NCI-H748 treated with DMSO at 0.1 percent for 48 hours (cell line): ENCODE measurements at regions not wholly inside any gene's neighbourhood (a gene's known extent, or its start where the extent isn't known, plus 50 kb on each side); places are given as distances from the start of the nearest gene placed in this dataset.
"Not testable (repeated sequence)": the region's sequence is repeated elsewhere in the genome, so short reads cannot be mapped to it uniquely, and the experiment has no call there.

Source experiments
- DNase-seq: peaks from one replicate; lab custom pipeline; 2025; lab: John Stamatoyannopoulos, UW

DNA sequence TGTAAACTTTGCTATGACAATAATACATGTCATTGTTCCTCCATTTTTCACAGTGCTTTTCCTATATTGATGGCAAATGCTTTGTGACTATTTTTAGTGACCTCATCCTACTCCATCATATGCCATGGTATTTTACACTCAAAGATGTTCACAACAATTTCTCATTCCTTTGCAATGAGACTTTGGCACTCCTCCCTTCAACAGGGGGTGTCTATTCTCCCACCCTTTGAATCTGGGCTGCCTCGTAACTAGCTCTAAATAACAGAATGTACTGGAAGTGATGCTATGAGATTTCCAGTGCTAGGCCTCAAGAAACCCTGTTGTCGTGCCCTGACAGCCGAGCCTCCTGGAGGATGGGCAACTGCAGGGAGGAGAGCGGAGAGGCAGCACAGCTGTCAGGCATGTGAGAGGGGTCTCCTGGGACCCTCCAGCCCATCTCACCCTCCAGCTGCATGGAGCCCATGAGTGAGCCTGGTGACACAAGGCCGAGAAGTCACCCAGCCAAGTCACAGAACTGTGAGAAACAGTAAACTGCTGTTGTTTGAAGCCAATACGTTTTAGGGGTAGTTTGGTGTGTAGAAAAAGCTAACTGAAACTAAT lies 103.1 kb upstream of the APCDD1 start:
- no peak for DNase-seq

DNA sequence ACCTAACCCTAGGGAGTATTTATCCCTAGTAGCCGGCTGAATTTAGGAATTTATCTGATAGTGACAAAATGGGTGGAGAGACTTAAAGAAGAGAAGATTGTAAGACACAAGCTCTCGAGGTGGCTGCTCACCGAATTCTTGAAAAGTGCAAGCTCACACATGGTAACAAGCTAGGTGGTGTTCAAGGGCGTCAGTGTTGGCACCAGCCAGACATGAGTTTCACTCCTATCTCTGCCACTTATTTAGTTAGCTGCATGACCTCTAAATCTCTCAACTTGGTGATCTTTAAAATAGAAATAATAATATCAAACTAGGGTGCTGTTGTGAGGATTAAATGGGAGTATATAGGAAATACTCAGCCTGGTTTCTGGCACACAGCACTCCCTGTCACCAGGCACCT lies 102.6 kb upstream of the APCDD1 start:
- DNase-seq: no peak

DNA sequence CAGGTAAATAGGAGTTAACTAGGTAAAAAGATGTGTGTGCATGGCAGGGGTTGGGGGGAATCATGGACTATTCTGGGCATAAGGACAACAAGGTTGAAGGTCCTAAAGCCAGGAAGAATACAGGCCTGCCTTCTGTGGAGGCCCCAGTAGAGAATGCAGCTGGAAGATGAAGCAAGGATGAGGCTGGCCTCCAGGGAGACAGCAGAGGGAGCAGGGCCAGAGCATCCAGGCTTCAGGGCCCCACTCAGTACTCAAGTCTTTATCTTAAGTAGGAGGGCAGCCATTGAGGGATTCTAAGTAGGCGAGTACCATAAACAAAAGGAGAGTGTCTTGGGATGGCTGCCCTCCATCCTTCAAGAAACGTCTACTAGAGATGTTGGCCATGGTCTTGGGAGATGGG lies 101.8 kb upstream of the APCDD1 start:
- DNase-seq: no peak

DNA sequence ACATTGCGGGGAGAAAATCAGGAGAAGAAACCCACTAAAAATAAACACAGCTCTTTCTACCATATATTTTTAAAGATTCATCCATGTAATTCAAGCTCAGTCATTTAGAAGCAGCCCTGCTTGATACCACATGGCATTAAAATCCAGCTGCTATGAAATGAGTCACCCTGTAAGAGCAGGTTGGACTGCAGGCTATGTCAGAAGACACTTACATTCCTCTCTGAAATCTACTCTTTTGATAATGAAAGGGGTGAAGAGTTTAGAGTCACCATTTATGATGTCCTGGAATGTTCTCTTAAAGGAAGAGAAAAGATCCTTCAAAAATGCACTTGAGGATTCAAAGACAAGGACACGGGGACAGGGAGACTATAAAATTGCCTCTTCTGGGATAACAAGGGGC lies 100.6 kb upstream of the APCDD1 start:
- no peak for DNase-seq

DNA sequence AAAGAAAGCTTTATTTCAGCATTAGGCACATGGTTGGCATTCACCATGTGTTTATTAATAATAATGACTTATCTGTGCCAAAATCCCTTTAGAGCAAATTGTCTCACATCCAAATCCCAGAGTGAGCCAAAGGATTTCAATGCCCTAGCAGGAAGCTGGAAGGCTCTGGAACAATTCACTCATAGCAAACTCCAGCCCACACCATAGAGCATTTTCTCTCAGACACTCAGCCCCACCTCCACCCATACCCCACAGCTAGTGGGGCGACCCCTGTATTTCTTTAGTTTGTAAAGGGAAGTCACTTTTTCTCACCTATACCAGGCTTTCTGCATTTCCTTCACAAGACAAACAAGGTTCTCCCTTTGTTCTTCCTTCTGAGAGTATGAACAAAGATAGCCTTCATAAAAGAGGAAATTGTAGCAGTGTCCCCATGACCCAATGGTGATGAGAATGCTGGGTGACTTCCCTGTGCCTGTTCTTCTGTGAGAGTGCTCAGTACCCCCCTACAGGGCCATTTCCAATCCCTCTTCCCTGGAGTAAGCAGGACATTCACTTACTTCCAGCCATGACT lies 100.1 kb upstream of the APCDD1 start:
- no peak for DNase-seq

DNA sequence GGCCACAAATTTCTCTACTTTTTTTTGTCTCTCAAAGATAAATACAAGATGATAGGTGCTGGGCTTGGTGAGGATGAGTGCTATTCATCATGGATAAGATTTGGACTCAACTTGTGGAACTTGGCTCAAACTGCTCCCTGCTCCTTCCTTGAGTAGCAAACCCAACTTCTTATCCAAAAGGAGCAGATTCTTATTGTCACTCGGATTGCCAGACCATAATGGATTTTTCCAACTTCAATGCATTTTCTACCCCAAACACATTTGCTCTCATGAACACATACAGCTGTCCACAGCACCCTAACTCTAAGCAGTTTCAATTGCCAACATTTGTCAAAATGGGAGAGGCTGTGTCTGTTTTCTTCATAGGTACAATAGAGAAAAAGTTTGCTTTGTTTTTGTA lies 99.5 kb upstream of the APCDD1 start:
- DNase-seq: no peak

DNA sequence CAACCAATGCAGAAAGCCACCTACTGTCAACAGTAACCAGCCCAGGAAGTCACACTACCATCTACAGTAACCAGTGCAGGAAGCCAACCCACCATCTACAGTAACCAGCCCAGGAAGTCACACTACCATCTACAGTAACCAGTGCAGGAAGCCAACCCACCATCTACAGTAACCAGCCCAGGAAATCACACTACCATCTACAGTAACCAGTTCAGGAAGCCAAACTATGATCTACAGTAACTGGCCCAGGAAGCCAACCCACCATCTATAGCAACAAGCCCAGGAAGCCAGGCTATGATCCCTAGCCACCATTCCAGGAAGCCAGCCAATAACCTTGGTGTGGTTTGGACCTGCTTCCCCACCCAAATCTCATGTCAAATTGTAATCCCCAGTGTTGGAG lies 97.4 kb upstream of the APCDD1 start:
- not testable (repeated sequence) for DNase-seq

DNA sequence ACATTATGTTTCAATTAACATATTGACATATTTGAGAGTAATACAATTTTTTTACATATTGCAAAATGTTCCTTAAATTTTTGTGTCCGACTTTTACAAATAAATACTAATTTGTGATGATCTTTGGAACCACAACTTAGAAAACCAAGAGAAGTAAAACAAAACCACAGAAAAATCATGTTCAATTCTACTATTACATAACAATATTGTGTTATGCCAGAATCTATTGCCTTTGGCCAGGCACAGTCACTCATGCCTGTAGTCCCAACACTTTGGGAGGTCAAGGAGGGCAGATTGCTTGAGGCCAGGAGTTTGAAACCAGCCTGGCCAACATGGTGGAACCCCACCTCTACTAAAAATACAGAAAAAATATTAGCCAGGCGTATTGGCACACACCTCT lies 92.8 kb upstream of the APCDD1 start:
- DNase-seq: no peak

DNA sequence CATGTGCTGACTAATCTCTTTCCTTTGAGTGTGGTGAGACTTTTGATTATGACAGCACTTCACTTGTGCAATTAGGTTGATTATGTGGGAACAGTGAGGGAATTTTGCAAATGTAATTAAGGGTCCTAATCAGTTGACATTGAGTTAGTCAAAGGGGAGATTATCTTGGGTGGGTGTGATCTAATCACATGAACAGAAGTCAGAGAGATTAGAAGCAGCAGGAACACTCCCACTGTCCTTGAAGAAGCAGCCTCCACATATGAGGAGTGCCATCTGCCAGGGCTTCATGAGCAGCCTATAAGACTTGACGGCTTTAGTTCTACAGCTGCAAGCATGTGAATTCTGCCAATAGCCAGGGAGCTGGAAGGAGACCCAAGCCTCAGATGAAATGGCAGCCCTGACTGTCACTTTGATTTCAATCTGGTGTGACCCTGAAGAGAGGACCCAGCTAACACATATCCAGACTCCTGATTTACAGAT lies 89.4 kb upstream of the APCDD1 start:
- DNase-seq: no peak

DNA sequence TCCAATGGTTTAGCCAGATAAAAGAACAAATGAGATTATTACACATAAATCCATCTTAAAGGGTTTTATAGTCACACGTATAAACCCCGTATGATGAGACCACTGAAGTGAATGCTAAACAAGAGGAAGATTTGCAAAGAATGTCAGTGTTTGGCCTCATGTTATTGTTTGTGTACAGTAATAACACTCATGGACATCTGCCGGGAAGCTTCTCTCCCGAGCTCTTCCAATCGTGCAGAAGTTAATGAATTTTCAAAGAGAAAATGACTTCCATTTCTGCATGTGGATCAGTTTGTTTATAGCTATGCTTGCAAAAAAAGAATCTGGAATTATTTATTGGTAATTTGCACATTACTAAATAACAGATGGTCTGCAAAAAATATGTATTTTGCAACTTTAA lies 88.5 kb upstream of the APCDD1 start:
- no peak for DNase-seq

DNA sequence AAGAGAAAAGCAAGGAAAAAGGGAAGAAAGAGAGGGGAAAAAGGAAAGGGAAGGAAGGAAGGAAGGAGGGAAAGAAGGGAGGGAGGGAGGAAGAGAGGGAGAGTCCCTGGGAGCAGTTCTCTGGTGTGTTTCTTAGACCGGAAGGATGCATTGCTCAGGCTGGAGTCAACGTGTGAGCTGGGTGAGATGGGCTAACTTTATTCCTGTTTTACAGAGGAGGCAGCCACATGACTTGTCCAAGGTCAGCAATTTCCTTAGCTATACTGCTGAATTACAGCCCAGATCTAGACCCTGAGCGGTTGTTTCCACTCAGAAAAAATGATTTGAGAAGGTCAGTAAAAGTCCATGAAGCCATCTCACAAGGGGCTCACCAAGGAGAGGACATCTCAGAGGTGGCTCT lies 86.6 kb upstream of the APCDD1 start:
- DNase-seq: no peak

DNA sequence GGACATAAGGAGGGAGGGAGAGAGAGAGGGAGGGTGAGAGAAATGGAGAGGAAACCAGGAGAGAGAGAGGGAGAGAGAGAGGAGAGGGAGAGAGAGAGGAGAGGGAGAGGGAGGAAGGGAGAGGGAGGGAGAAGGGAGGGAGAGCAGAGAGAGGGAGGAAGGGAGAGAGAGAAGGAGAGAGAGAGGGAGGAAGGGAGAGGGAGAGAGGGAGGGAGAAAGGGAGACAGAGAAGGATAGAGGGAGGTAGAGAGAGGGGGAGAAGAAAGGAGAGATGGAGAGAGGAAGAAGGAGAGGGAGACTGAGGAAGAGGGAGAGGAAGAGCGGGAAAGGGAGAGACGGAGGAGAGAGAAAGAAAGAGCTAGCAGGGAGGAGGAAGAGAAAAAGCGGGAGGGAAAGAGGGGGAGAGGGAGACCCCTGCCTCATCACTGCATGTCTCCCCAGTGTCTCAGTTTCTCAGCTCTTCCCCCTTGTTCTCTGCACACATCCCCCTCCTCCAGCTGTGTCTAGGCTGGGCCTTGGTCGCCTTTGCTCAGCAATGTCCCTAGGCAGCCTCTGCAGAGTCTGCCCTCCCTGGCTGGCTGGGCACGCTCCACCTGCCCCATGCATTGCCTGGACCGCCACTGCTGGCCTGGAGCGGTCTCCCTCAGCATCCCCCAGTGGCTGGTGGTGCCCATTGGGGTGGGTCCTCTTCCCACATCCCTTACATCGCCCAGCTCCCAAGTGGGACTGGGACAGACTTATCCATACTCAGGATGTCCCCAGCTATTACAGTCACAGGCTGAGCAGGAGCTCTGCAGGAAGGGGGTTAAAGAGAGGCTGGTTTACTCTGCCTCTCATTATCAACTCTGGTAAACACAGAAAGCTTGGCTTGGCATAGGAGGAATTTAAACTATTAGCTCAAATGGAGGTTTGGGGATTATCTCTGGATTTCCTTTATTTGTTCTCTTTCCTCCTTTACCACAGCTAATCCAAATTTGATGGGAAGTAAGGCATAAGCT lies 85.7 kb upstream of the APCDD1 start:
- no peak for DNase-seq

DNA sequence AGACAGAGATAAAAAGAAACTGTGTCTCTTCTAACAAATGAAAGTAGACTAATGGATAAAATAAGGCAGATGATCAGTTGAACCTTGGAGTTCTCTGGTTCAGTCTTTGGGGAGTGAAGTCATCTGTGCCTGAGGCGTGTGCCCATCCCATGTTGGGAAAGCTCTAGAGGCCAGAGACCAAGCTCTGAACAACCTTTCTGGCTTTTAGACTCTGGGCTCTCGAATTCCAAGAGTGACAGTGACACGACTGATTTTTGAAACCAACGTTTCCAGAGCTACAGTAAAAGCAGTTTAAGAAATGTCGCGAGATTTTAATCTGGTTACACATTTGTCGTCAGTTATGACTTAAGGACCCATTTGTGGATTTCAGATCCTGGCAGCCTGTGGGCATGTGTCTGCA lies 83.7 kb upstream of the APCDD1 start:
- no peak for DNase-seq

DNA sequence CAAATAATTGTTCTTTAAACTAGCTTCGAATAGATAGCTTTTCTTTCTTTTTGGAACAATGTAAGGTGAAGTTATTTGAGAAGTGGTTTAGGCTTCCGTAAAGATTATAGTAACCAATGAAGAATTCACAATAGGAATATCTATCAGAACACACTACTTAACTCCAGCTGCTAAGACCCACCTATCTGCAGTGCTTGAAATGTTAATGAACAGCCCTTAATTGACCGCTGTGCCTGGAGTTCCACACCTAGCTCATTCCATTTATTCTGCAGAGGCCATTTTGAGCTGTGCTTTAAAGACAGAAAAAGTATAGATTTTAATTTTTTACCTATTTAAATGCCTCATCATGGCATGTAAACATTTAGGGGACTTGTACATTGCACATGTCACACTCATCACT lies 83.3 kb upstream of the APCDD1 start:
- no peak for DNase-seq

DNA sequence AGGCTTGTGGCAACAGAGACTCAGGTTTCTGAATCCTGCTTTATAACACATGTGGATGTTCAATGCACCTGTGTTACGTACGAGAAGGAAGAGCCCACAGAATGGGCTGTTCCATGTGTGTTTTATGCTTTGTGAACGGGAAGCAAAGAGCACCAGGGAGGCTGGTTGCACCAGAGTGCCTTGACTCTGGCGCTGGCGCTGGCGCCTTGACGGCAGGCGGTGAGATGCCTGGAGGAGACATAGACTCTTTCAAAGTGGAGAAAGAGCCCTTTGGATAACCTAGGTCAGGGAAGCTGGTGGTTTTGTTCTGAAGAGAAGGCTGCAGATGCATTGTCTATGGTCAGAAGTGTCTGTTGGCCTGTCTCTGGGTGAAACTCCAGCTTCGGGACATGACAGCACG lies 80.2 kb upstream of the APCDD1 start:
- no peak for DNase-seq

DNA sequence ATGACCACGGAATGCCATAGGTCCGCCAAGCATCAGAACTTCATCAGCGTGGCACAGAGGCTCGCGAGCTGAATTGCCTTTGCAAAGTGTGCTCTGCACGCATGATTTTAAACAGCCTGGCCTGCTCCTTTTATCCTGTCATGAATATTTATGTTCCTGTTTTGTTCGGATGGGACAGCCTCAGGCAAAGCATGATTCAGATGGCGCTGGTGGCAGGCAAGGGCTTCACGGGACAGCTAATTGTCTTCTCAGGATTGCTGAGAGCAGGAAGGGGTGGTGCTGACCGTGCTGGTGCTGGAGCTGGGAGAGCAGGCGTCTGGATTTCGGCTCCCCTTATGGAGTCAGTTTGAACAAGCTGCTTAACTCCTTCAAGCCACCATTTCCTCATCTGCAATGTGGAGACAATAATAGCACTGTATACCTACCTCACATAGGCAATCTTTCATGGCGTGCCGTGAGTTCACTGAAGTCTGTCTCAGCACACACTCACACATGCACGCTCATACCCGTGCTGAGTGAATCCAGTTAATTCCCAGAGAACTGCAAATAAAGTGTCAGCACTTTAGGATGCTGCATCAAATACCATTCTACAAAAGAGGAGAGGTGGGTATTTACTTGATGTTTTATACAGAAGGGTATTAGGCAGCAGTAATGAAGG lies 79.7 kb upstream of the APCDD1 start:
- no peak for DNase-seq

DNA sequence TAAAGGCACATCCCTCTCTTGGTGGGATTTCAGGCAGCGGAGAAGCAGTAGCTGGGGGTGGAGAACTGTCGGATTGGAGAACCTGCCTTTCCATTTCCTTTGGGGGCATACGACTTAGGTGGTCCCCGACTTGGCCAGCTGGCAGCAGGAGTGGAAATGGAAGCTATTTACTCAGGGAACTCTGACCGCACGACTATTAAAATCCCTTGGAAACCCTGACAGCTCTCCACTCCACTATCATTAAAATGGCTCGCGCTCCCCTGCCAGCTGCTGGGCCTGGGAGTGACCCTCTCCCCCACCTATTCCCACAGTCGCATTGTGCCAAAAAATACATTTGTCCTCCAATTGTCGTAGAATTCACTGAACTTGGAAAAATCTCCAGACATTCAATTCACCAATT lies 77.7 kb upstream of the APCDD1 start:
- DNase-seq: peak; percentile 31

DNA sequence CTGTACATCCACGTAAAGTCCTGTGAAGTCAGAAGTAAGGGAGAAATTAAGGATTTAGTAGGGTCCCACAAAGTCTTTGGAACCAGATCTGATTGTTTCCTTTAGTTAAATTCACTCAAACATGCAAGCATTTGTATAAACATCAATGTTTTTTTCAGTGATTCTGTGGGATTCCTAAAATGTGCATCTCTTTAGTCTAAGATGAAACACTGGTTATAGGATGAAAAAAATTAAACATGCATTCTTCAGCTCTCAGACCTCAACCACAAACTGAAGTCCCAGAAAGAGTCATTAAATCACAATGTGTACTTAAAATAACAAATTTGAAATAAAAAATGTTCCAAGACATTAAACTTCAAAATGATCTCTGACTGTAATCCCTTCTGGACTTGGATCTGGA lies 76.5 kb upstream of the APCDD1 start:
- no peak for DNase-seq

DNA sequence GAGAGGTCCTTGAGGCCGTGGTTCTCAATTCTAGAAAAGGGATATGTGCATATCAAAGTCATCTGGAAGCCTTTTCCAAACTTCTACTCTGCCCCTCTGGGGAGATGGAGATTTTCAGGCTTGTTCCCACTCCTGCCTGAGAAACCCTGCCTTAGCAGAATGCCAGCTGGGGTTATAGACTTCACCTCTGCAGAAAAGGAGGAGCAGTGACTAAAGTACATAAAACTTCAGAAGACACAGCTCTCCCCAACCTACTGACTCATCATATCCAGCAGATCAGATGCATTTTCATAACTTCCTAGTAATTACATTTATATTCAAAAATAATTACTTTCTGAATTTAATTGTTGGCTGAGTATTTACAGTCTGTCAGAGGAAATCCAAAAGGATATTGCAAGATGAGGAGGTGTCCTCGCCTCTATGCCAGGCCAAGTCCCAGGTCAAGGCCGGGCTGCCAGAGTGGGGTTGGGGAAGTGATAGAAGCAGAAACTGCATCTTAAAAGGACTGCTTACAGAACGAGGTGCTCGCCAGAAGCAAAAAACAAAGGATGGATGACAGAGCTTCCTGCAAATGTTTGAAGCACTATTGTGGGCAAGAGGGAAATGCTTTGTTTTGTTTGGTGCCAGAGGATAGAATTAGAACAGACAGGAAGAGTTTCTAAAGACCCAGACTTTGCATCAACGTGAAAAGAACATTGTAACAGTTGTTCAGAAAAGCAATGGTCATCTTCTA lies 75.6 kb upstream of the APCDD1 start:
- DNase-seq: no peak

DNA sequence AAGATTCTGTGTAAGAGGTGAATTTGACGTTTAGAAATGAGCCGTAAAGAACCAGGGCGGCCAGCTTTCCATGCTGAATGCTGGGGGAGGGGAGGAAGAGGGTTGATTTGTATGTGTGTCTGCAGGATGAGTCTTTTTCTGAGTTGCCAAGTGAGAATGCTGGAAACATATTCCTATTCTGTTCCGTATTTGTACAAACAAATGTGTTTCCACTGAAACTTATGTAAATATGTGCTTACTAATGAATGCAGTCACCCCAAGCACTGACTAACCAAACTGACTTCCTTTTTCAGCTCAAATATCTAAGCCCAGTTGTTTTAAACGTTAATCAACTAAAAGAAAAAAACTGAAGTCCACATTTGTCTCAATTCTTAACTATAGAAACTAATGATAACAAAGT lies 74.9 kb upstream of the APCDD1 start:
- no peak for DNase-seq

DNA sequence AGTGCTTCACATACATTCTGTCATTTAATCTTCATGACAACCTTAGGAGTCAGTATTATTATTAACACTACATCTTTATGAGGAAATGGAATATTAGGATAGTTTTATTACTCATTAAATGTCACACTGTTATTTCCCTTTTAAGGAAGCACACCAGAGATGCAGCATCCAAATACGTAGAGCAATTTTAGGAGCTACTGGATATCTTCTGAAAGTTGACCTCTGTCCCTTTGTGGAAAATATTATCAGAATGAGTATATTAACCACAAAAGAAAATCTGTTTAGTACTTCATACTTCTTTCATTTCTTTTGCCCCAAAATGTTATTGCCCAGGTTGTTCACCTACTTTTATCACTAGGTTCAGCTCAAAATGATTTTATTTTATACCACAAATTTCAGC lies 72.9 kb upstream of the APCDD1 start:
- no peak for DNase-seq

DNA sequence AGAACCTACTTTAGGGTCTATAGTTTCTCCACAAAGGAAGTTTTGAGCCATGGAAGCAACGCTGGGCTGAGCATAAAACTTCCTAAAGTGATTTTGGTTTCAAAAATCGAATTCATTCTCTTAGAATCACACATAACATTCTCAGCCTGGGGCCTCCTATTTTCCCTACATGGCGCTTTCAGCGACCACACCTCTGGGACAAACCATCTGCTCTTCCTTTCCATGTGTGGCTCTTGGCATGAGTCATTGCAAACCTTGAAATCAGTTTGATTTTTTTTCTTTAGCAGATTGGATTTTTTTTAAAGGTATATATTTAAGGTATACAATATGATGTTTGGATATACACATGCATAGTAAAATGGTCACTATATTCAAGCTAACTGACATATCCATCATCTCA lies 72.5 kb upstream of the APCDD1 start:
- DNase-seq: no peak
